Heart left ventricle (tissue), 16 donors: ENCODE measurements at regions not wholly inside any gene's neighbourhood (a gene's known extent, or its start where the extent isn't known, plus 50 kb on each side); places are given as distances from the start of the nearest gene placed in this dataset.

Experiments
- ATAC-seq, 4 donors: fragments of 200-7000 bp; cut with Tn5 transposase; one replicate each; pipeline ENCODE4 v1.9.1; 2020 to 2022; ENCODE audit warnings: moderate library complexity in 4 of 4, mild to moderate bottlenecking in 3 of 4, moderate number of reproducible peaks in 1 of 4
- DNase-seq, 5 donors: peaks; one replicate each; pipeline ENCODE4 v3.0.0-alpha.2; 2020
- H3K27ac ChIP-seq, 12 donors: fragments of 200-600 bp; sonication (generic) in 4 of 12; one replicate each; pipeline versions ENCODE4 v1.5.0 to v1.8.0; 2016 to 2022; ENCODE audit warnings: mild to moderate bottlenecking in 2 of 12
- H3K27me3 ChIP-seq, 9 donors: fragments of 200-600 bp; sonication (generic) in 2 of 9; one replicate each; pipeline versions ENCODE4 v1.5.1 to v1.8.0; 2016 to 2022; ENCODE audit warnings: mild to moderate bottlenecking in 3 of 9
- H3K36me3 ChIP-seq, 9 donors: fragments of 200-600 bp; sonication (generic) in 2 of 9; one replicate each; pipeline versions ENCODE4 v1.5.0 to v1.8.0; 2018 to 2022; ENCODE audit warnings: mild to moderate bottlenecking in 2 of 9
- H3K4me1 ChIP-seq, 12 donors: fragments of 200-600 bp; sonication (generic) in 4 of 12; one replicate each; pipeline versions ENCODE4 v1.5.0 to v1.8.0; 2016 to 2022; ENCODE audit warnings: mild to moderate bottlenecking in 3 of 12
- H3K4me3 ChIP-seq, 12 donors: fragments of 200-600 bp; sonication (generic) in 4 of 12; one replicate each; pipeline versions ENCODE4 v1.5.0 to v1.8.0; 2017 to 2022; ENCODE audit warnings: mild to moderate bottlenecking in 9 of 12, moderate library complexity in 4 of 12
- H3K9me3 ChIP-seq, 12 donors: fragments of 200-600 bp; sonication (generic) in 4 of 12; one replicate each; pipeline versions ENCODE4 v1.5.0 to v1.8.0; 2016 to 2022; ENCODE audit warnings: mild to moderate bottlenecking in 1 of 12
- POLR2A ChIP-seq, 2 donors: fragments of 450-650 bp; IDR thresholded peaks; one replicate each; pipeline ENCODE4 v1.6.1; 2017; ENCODE audit warnings: antibody characterized with exemption in 2 of 2, mild to moderate bottlenecking in 2 of 2, moderate library complexity in 2 of 2
- whole genome bisulfite sequencing, 4 donors: extraction: QIAGEN DNeasy Blood & Tissue Kit in 2 of 4; methylation state at CpG; one replicate each; pipeline versions ENCODE4 v1.1.5 to v1.1.7; 2013 to 2018; 5-methylcytosine and 5-hydroxymethylcytosine counted together
- intact Hi-C, 10 donors: fragments of 100-400 bp; cut with DNase I; formaldehyde crosslinking; loops; one replicate each; pipeline versions ENCODE4 v1.11.1 to v1.14.2; 2022
- TF ChIP-seq, protein P1 (sequence below), 12 donors: fragments of 200-600 bp; sonication (generic) in 4 of 12; IDR thresholded peaks; one replicate each; pipeline versions ENCODE4 v1.5.0 to v1.8.0; 2018 to 2022; ENCODE audit warnings: antibody characterized with exemption in 12 of 12, mild to moderate bottlenecking in 5 of 12
- donor health status: ischemic (EF 13 %, LVEDD 7.1; RV severe dilation, severe dysfunction).
- donor health status: healthy with polysubstance abuse.
- donor health status: DM: no; HTN: yes; CAD: no.
- donor health status: DM: no; HTN: no; CAD: no.
- donor health status: ischemic (EF 25% LVEDD 6.9; RV normal size, moderate dysfunction).
- donor health status: ischemic (EF 25% LVEDD 5.7; RV mildly dilated, moderate dysfunction).
- donor health status: healthy.
- donor health status: DM: yes; HTN: yes; CAD: no.
- donor health status: ischemic (EF 35%, LVEDD 5.7; RV mildly dilated, moderate dysfunction).
- donor health status: nonischemic (EF 11% LVEDD 7.7; RV severe dilation, severe dysfunction).
- donor health status: DM: yes; HTN: yes; CAD: no.
- donor health status: PGD.
- donor health status: ischemic (EF 29% LVEDD 5.4; RV normal size, mild dysfunction).
- donor health status: nonischemic (EF 23%, LVEDD 6.1; RV moderate dilation, normal function).

GRCh38 chr4:81919810-81920209 lies 448.1 kb upstream of the RASGEF1B start:
- Histone ChIP-seq H3K27ac (no peak overlapping the region), H3K4me3 (no peak overlapping the region), H3K27me3 (peaks cover 0 to 4% (median 0%) of the 10 kb centered on the region in 9 donors), H3K4me1 (peaks cover 0 to 17% (median 0%) of the 10 kb centered on the region in 12 donors), H3K9me3 (no peaks in the 10 kb centered on the region), H3K36me3 (no peaks in the 10 kb centered on the region)
- WGBS, 4 donors = 86 to 100% (median 97%) methylated on average over 1 of the region's 1 CpG
- DNase-seq = no peak
- intact Hi-C loops = loop anchor here in 1 of 10 donors (10.0 kb wide), 1 partner anchor 455 kb away; no protein-coding TSS in a partner anchor
- TF ChIP-seq POLR2A (IDR thresholded peaks at IDR 0.05) = no peak
- TF ChIP-seq, protein P1, sequence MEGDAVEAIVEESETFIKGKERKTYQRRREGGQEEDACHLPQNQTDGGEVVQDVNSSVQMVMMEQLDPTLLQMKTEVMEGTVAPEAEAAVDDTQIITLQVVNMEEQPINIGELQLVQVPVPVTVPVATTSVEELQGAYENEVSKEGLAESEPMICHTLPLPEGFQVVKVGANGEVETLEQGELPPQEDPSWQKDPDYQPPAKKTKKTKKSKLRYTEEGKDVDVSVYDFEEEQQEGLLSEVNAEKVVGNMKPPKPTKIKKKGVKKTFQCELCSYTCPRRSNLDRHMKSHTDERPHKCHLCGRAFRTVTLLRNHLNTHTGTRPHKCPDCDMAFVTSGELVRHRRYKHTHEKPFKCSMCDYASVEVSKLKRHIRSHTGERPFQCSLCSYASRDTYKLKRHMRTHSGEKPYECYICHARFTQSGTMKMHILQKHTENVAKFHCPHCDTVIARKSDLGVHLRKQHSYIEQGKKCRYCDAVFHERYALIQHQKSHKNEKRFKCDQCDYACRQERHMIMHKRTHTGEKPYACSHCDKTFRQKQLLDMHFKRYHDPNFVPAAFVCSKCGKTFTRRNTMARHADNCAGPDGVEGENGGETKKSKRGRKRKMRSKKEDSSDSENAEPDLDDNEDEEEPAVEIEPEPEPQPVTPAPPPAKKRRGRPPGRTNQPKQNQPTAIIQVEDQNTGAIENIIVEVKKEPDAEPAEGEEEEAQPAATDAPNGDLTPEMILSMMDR (IDR thresholded peaks at IDR 0.05) = no peak
- ATAC-seq = no peak

GRCh38 chr4:81919223-81919622 lies 447.5 kb upstream of the RASGEF1B start:
- Histone ChIP-seq H3K27ac (no peak overlapping the region), H3K36me3 (no peaks in the 10 kb centered on the region), H3K9me3 (no peaks in the 10 kb centered on the region), H3K4me1 (peaks cover 0 to 17% (median 0%) of the 10 kb centered on the region in 12 donors), H3K4me3 (no peak overlapping the region), H3K27me3 (peaks cover 0 to 4% (median 0%) of the 10 kb centered on the region in 9 donors)
- DNase-seq (no peak), ATAC-seq (no peak)
- no peak for TF ChIP-seq POLR2A (IDR thresholded peaks at IDR 0.05)
- TF ChIP-seq, protein P1 (IDR thresholded peaks at IDR 0.05) = peak in 5 of 12 donors; percentile 6 to 26 (median 13)
- intact Hi-C loops = loop anchor here in 1 of 10 donors (10.0 kb wide), 1 partner anchor 454 kb away; no protein-coding TSS in a partner anchor
- 69 to 81% (median 75%) methylated on average over 4 of the region's 4 CpGs for WGBS, 4 donors

GRCh38 chr4:81915430-81915829 lies 443.7 kb upstream of the RASGEF1B start:
- peaks cover 0 to 6% (median 0%) of the 10 kb centered on the region in 9 donors for H3K27me3 ChIP-seq
- no peaks in the 10 kb centered on the region for H3K9me3 ChIP-seq
- DNase-seq (no peak), ATAC-seq (no peak)
- intact Hi-C loops = loop anchor here in 1 of 10 donors (10.0 kb wide), 1 partner anchor 451 kb away; no protein-coding TSS in a partner anchor
- H3K36me3 ChIP-seq = no peaks in the 10 kb centered on the region
- WGBS, 4 donors = 65 to 75% (median 70%) methylated on average over 2 of the region's 2 CpGs
- H3K4me3 ChIP-seq = no peak overlapping the region
- TF ChIP-seq, protein P1 (IDR thresholded peaks at IDR 0.05) = no peak
- TF ChIP-seq POLR2A (IDR thresholded peaks at IDR 0.05) = no peak
- peaks cover 0 to 4% (median 0%) of the 10 kb centered on the region in 12 donors for H3K4me1 ChIP-seq
- H3K27ac ChIP-seq = no peak overlapping the region

DNA sequence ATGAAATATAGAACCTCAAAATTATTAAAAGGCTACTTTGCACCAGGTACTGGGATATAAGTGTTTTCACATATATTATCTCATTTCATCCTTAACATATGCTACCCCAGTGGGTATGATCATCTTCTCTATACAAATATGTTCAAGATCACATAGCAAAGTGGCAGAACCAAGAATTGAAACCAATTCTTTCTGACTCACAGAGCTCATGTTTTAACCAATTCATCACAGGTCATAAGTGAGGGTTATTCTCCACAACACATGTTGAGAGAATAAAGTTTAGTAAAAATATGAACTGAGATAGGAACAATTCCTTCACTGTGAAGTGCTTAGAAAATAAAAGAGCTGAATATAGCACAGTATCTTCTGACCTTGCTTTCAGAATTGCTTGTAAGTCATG lies 442.9 kb upstream of the RASGEF1B start:
- intact Hi-C loops = loop anchor here in 1 of 10 donors (10.0 kb wide), 1 partner anchor 450 kb away; no protein-coding TSS in a partner anchor
- Histone ChIP-seq H3K4me1 (peaks cover 0 to 4% (median 0%) of the 10 kb centered on the region in 12 donors), H3K36me3 (no peaks in the 10 kb centered on the region), H3K27me3 (peaks cover 0 to 6% (median 0%) of the 10 kb centered on the region in 9 donors), H3K9me3 (no peaks in the 10 kb centered on the region), H3K27ac (no peak overlapping the region), H3K4me3 (no peak overlapping the region)
- DNase-seq (no peak), ATAC-seq (no peak)
- TF ChIP-seq, protein P1 (IDR thresholded peaks at IDR 0.05) = no peak
- TF ChIP-seq POLR2A (IDR thresholded peaks at IDR 0.05) = no peak
